ENCODE measurements at regions not wholly inside any gene's neighbourhood (a gene's known extent, or its start where the extent isn't known, plus 50 kb on each side); places are given as distances from the start of the nearest gene placed in this dataset.
A peak's percentile ranks its signal among the peaks of the same experiment; 100 is the strongest.

GRCh38 chr17:79294459-79295071 is 219.9 kb downstream of the ENGASE start:
- DNase-seq = no peak
- Histone ChIP-seq H3K36me3 (no peaks in the 10 kb centered on the region), H3K4me1 (no peaks in the 10 kb centered on the region), H3K9me3 (no peaks in the 10 kb centered on the region), H3K27ac (no peak overlapping the region), H3K27me3 (replicated peaks in 1 of 7) (peaks cover 0 to 91% (median 13%) of the 10 kb centered on the region in 7 donors), H3K4me3 (no peak overlapping the region)
- 25 to 32% (median 26%) methylated on average over 22 to 26 of the region's 26 CpGs for WGBS, 5 donors
- intact Hi-C loops (cut with DNase I; ENCODE audit: low total_unique reads) = no loop called here
- no peak for TF ChIP-seq POLR2A (IDR thresholded peaks at IDR 0.05)
- TF ChIP-seq POLR2AphosphoS5 (IDR thresholded peaks at IDR 0.05) = peak in 1 of 3 donors; percentile 37

GRCh38 chr17:79292501-79292900 is 217.9 kb downstream of the ENGASE start:
- no peak for TF ChIP-seq POLR2AphosphoS5 (IDR thresholded peaks at IDR 0.05)
- no peak for TF ChIP-seq POLR2A (IDR thresholded peaks at IDR 0.05)
- no peak for TF ChIP-seq CTCF (IDR thresholded peaks at IDR 0.05 in 8 of 11, conservative IDR thresholded peaks at IDR 0.05 in 3 of 11)
- WGBS, 5 donors = 83 to 86% (median 85%) methylated on average over 6 of the region's 6 CpGs
- intact Hi-C loops (cut with DNase I; ENCODE audit: low total_unique reads) = no loop called here
- Histone ChIP-seq H3K4me1 (no peaks in the 10 kb centered on the region), H3K27me3 (replicated peaks in 1 of 7) (peaks cover 0 to 91% (median 9%) of the 10 kb centered on the region in 7 donors), H3K36me3 (no peaks in the 10 kb centered on the region), H3K9me3 (no peaks in the 10 kb centered on the region), H3K27ac (no peak overlapping the region), H3K4me3 (no peak overlapping the region)
- no peak for DNase-seq

- DNase-seq = no peak
- Histone ChIP-seq H3K4me3 (no peak overlapping the region), H3K27ac (no peak overlapping the region), H3K4me1 (no peaks in the 10 kb centered on the region), H3K36me3 (no peaks in the 10 kb centered on the region), H3K9me3 (no peaks in the 10 kb centered on the region), H3K27me3 (replicated peaks in 1 of 7) (peaks cover 0 to 91% (median 10%) of the 10 kb centered on the region in 7 donors)
- intact Hi-C loops (cut with DNase I; ENCODE audit: low total_unique reads) = no loop called here
- TF ChIP-seq CTCF (IDR thresholded peaks at IDR 0.05 in 8 of 11, conservative IDR thresholded peaks at IDR 0.05 in 3 of 11) (no peak), POLR2AphosphoS5 (IDR thresholded peaks at IDR 0.05) (no peak), POLR2A (IDR thresholded peaks at IDR 0.05) (no peak)
- 40 to 76% (median 61%) methylated on average over 3 of the region's 3 CpGs for whole genome bisulfite sequencing, 5 donors
Observed at GRCh38 chr17:79291391-79291790, 216.8 kb downstream of the ENGASE start.

- 68 to 72% (median 70%) methylated on average over 4 of the region's 4 CpGs for WGBS, 5 donors
- no peak for DNase-seq
- H3K27ac ChIP-seq = no peak overlapping the region
- H3K4me3 ChIP-seq = no peak overlapping the region
- H3K36me3 ChIP-seq = no peaks in the 10 kb centered on the region
- H3K4me1 ChIP-seq = no peaks in the 10 kb centered on the region
- intact Hi-C loops (cut with DNase I; ENCODE audit: low total_unique reads) = no loop called here
- H3K27me3 ChIP-seq (replicated peaks in 1 of 7) = peaks cover 0 to 93% (median 11%) of the 10 kb centered on the region in 7 donors
- TF ChIP-seq POLR2A (IDR thresholded peaks at IDR 0.05) = no peak
- TF ChIP-seq CTCF (IDR thresholded peaks at IDR 0.05 in 8 of 11, conservative IDR thresholded peaks at IDR 0.05 in 3 of 11) = no peak
- TF ChIP-seq POLR2AphosphoS5 (IDR thresholded peaks at IDR 0.05) = no peak
- no peaks in the 10 kb centered on the region for H3K9me3 ChIP-seq
Observed at GRCh38 chr17:79290726-79291125, 216.1 kb downstream of the ENGASE start.
